ENCODE measurements at regions not wholly inside any gene's neighbourhood (a gene's known extent, or its start where the extent isn't known, plus 50 kb on each side); places are given as distances from the start of the nearest gene placed in this dataset.
"Not testable (repeated sequence)": the region's sequence is repeated elsewhere in the genome, so short reads cannot be mapped to it uniquely, and the experiment has no call there.

GRCh38 chr21:6376321-6377070 is 4144.9 kb upstream of the TPTE start:
- not testable (repeated sequence) for TF ChIP-seq FOXP2 (optimal IDR thresholded peaks at IDR 0.05; ENCODE audit: control extremely low read depth, extremely low read length, insufficient read depth); POLR2AphosphoS5 (IDR thresholded peaks at IDR 0.05; ENCODE audit: borderline replicate concordance, low read depth, low read length); EZH2 (IDR thresholded peaks at IDR 0.05)

Measured in SK-N-MC (cell line).